PC-9 (cell line): ENCODE measurements at regions not wholly inside any gene's neighbourhood (a gene's known extent, or its start where the extent isn't known, plus 50 kb on each side); places are given as distances from the start of the nearest gene placed in this dataset.

Source experiments
- BruUV-seq: library from RNA; stranded (reverse); fragments of 400-500 nt; replicated peaks from 2 replicates; lab custom pipeline; 2021; lab: Mats Ljungman, UMichigan
- CTCF ChIA-PET: fragments of 300-600 bp; sonication (Branson Sonifier 250); formaldehyde crosslinking; loops from one replicate; lab custom pipeline; 2022; ENCODE audit warnings: antibody characterized with exemption; lab: Charles Lee
- POLR2A ChIA-PET: fragments of 300-600 bp; sonication (Branson Sonifier 250); formaldehyde crosslinking; loops from one replicate; lab custom pipeline; 2022; ENCODE audit warnings: antibody characterized with exemption; ENCODE audit not compliant: unreplicated experiment; lab: Charles Lee
- DNase-seq, 2 experiments: peaks; one replicate each; pipeline versions ENCODE4 v3.0.0 to v3.0.0-alpha.2; 2015 to 2022; ENCODE audit warnings: mixed read lengths in 1 of 2
- H2AFZ ChIP-seq: fragments of 200-600 bp; sonication (generic); 2 replicates; pipeline ENCODE4 v1.8.1; 2017; ENCODE audit warnings: antibody characterized with exemption
- H3F3A ChIP-seq: fragments of 200-600 bp; sonication (generic); 2 replicates; pipeline ENCODE4 v1.8.1; 2017; ENCODE audit warnings: antibody characterized with exemption, mild to moderate bottlenecking, low read depth; ENCODE audit not compliant: insufficient read depth
- H3K27ac ChIP-seq: fragments of 200-600 bp; sonication (generic); 2 replicates; pipeline ENCODE4 v1.6.1; 2016; ENCODE audit warnings: mixed run types
- H3K27me3 ChIP-seq: fragments of 200-600 bp; sonication (generic); 2 replicates; pipeline ENCODE4 v1.6.1; 2016; ENCODE audit warnings: low read depth, mixed run types; ENCODE audit not compliant: insufficient read depth
- H3K36me3 ChIP-seq: fragments of 200-600 bp; sonication (generic); 2 replicates; pipeline ENCODE4 v1.6.1; 2016; ENCODE audit warnings: low read depth, mixed run types
- H3K4me1 ChIP-seq: fragments of 200-600 bp; sonication (generic); replicated peaks from 2 replicates; pipeline ENCODE4 v1.6.1; 2016; ENCODE audit warnings: mixed run types; ENCODE audit not compliant: insufficient read depth
- H3K4me2 ChIP-seq: fragments of 200-600 bp; sonication (generic); 2 replicates; pipeline ENCODE4 v1.6.1; 2017; ENCODE audit warnings: mixed run types
- H3K4me3 ChIP-seq: fragments of 200-600 bp; sonication (generic); 2 replicates; pipeline ENCODE4 v1.6.1; 2016; ENCODE audit warnings: mixed run types
- H3K79me2 ChIP-seq: fragments of 200-600 bp; sonication (generic); 2 replicates; pipeline ENCODE4 v1.6.1; 2017; ENCODE audit warnings: low read depth, mixed run types
- H3K9me2 ChIP-seq: fragments of 200-600 bp; sonication (generic); 2 replicates; pipeline ENCODE4 v1.8.1; 2017; ENCODE audit warnings: mild to moderate bottlenecking; ENCODE audit not compliant: insufficient read depth
- H3K9me3 ChIP-seq: fragments of 200-600 bp; sonication (generic); 2 replicates; pipeline ENCODE4 v1.8.1; 2016; ENCODE audit warnings: low read depth; ENCODE audit not compliant: insufficient read depth
- H4K20me1 ChIP-seq: fragments of 200-600 bp; sonication (generic); 2 replicates; pipeline ENCODE4 v1.8.1; 2017; ENCODE audit not compliant: insufficient read depth
- EZH2 ChIP-seq: fragments of 200-600 bp; sonication (generic); IDR thresholded peaks from 2 replicates; pipeline ENCODE4 v1.8.0; 2017; ENCODE audit warnings: antibody characterized with exemption, low read depth
- intact Hi-C: fragments of 100-400 bp; cut with micrococcal nuclease; formaldehyde crosslinking; loops from one replicate; pipeline ENCODE4 v1.10.0; 2022; ENCODE audit not compliant: unreplicated experiment
- TF ChIP-seq, protein P1 (sequence below): fragments of 200-600 bp; sonication (generic); conservative IDR thresholded peaks from 2 replicates; pipeline ENCODE4 v1.6.1; 2017; ENCODE audit warnings: mixed run types, antibody characterized with exemption, mild to moderate bottlenecking, moderate library complexity

DNA sequence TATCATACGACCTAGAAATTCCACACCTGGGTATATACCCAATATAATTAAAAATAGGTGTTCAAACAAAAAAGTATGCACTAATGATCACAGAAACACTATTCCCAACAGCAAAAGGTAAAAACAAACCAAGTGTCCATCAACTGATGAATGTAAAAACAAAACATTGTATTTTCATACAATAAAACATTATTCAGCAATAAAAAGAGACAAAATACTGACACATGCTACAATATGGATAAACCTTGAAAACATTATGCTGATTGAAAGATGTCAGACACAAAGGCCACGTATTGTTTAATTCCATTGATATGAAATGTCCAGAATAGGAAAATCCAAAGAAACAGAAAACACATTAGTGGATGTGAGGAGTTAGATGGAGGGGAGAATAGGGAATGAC is 71.0 kb downstream of the RPL22L1 start:
- POLR2A ChIA-PET = interaction anchor here (0.5 kb wide), 1 partner anchor 442 kb away, joined by 5 read pairs; no protein-coding TSS in a partner anchor
- H3K9me3 ChIP-seq = peaks cover 14% of the 10 kb centered on the region; the same call in 1 of the 2 replicates

DNA sequence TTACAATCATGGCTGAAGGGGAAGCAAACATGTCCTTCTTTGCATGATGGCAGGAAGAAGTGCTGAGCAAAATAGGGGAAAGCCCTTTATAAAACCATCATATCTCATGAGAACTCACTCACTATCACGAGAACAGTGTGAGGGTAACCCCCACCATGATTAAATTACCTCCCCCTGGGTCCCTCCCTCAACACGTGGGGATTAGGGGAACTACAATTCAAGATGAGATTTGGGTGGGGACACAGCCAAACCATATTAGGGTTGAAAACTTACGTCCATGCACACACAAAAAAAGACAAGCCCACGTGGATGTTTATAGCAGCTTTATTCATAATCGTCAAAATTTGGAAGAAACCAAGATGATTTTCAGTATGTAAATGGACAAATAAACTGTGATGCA is 72.3 kb downstream of the RPL22L1 start:
- BruUV-seq = no TSS peak
- H2AFZ ChIP-seq = no peak overlapping the region
- POLR2A ChIA-PET = no interaction called here

More for the DNA sequence above, 71.0 kb downstream of the RPL22L1 start:
- CTCF ChIA-PET = no interaction called here
- H3K4me2 ChIP-seq = no peak overlapping the region
- 0 out of 2 replicates have a peak, but pooled peaks cover 4% of the 10 kb centered on the region for H3K4me1 ChIP-seq
- no peak for DNase-seq
- no peak overlapping the region for H3K27ac ChIP-seq
- no peaks in the 10 kb centered on the region for H4K20me1 ChIP-seq
- H3K9me2 ChIP-seq = no peaks in the 10 kb centered on the region
- H2AFZ ChIP-seq = no peak overlapping the region
- TF ChIP-seq, protein P1, sequence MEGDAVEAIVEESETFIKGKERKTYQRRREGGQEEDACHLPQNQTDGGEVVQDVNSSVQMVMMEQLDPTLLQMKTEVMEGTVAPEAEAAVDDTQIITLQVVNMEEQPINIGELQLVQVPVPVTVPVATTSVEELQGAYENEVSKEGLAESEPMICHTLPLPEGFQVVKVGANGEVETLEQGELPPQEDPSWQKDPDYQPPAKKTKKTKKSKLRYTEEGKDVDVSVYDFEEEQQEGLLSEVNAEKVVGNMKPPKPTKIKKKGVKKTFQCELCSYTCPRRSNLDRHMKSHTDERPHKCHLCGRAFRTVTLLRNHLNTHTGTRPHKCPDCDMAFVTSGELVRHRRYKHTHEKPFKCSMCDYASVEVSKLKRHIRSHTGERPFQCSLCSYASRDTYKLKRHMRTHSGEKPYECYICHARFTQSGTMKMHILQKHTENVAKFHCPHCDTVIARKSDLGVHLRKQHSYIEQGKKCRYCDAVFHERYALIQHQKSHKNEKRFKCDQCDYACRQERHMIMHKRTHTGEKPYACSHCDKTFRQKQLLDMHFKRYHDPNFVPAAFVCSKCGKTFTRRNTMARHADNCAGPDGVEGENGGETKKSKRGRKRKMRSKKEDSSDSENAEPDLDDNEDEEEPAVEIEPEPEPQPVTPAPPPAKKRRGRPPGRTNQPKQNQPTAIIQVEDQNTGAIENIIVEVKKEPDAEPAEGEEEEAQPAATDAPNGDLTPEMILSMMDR = no peak
- no peak for TF ChIP-seq EZH2
- no peaks in the 10 kb centered on the region for H3K36me3 ChIP-seq
- no TSS peak for BruUV-seq
- no peaks in the 10 kb centered on the region for H3F3A ChIP-seq
- H3K79me2 ChIP-seq = no peaks in the 10 kb centered on the region
- intact Hi-C loops = no loop called here
- H3K27me3 ChIP-seq = no peaks in the 10 kb centered on the region
- no peak overlapping the region for H3K4me3 ChIP-seq

DNA sequence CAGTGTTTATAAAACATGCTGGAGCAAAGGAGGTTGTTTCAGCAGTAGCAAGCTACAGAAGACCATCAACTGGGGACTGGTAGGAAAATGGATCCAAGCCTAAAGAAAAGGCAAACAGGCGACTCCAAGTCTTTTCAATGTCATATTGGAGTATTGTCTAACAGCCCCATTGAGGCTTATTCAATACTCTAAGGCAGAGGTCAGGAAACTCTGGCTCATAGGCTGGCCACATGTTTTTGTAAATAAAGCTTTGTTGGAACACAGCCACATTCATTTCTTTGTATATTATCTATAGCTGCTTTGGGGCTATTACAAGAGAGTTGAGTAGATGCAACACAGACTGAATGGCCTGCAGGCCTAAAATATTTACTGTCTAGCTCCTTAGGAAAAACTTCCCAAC is 77.5 kb downstream of the RPL22L1 start:
- no peaks in the 10 kb centered on the region for H3K27me3 ChIP-seq
- no peaks in the 10 kb centered on the region for H3K9me2 ChIP-seq
- H3K9me3 ChIP-seq = 0 out of 2 replicates have a peak, but pooled peaks cover 7% of the 10 kb centered on the region
- BruUV-seq = no TSS peak
- TF ChIP-seq EZH2 = no peak
- CTCF ChIA-PET = no interaction called here
- no peak overlapping the region for H3K27ac ChIP-seq
- intact Hi-C loops = no loop called here
- no peak overlapping the region for H2AFZ ChIP-seq
- H3K4me2 ChIP-seq = no peak overlapping the region
- no peaks in the 10 kb centered on the region for H4K20me1 ChIP-seq
- H3K79me2 ChIP-seq = no peaks in the 10 kb centered on the region
- H3K36me3 ChIP-seq = no peaks in the 10 kb centered on the region
- no peak overlapping the region for H3K4me3 ChIP-seq
- POLR2A ChIA-PET = interaction anchor here (0.8 kb wide), 1 partner anchor 77 kb away, joined by 5 read pairs; no protein-coding TSS in a partner anchor
- DNase-seq = no peak
- no peaks in the 10 kb centered on the region for H3K4me1 ChIP-seq
- no peaks in the 10 kb centered on the region for H3F3A ChIP-seq

More for the DNA sequence above, 72.3 kb downstream of the RPL22L1 start:
- H3K4me2 ChIP-seq = no peak overlapping the region
- no peaks in the 10 kb centered on the region for H4K20me1 ChIP-seq
- H3K36me3 ChIP-seq = no peaks in the 10 kb centered on the region
- CTCF ChIA-PET = no interaction called here
- no peaks in the 10 kb centered on the region for H3K27me3 ChIP-seq
- no peak overlapping the region for H3K4me3 ChIP-seq
- intact Hi-C loops = no loop called here
- H3K79me2 ChIP-seq = no peaks in the 10 kb centered on the region
- no peak for TF ChIP-seq EZH2
- TF ChIP-seq, protein P1 = no peak
- no peak overlapping the region for H3K27ac ChIP-seq
- peaks cover 14% of the 10 kb centered on the region; the same call in 1 of the 2 replicates for H3K9me3 ChIP-seq
- no peak for DNase-seq
- no peaks in the 10 kb centered on the region for H3K9me2 ChIP-seq
- H3K4me1 ChIP-seq = 0 out of 2 replicates have a peak, but pooled peaks cover 2% of the 10 kb centered on the region
- H3F3A ChIP-seq = no peaks in the 10 kb centered on the region

DNA sequence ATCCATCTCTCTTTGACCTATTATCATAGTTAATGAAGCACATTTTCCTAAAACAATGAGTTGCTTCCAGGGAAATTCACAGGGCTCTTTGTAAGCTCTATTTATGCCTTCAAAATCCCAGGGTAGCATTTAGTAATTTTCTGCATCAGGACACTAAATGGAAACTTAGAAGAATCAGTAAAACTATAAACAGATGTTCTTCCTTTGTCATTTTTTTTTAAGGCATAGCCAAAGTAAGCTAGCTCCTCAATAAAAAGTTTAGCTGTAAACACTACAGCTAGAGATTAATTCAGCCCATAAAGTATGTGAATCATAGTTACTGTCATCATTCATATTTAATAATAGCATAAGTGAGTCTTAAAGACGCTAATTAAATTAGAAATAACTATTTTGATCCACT is 79.3 kb downstream of the RPL22L1 start:
- Histone ChIP-seq H3K9me2 (no peaks in the 10 kb centered on the region), H3K4me3 (no peak overlapping the region), H3K36me3 (no peaks in the 10 kb centered on the region), H4K20me1 (no peaks in the 10 kb centered on the region), H3K27ac (no peak overlapping the region), H3K4me2 (no peak overlapping the region), H3F3A (no peaks in the 10 kb centered on the region), H3K27me3 (no peaks in the 10 kb centered on the region), H3K9me3 (no peaks in the 10 kb centered on the region), H3K4me1 (no peaks in the 10 kb centered on the region), H2AFZ (no peak overlapping the region), H3K79me2 (no peaks in the 10 kb centered on the region)
- TF ChIP-seq, protein P1 = no peak
- no peak for TF ChIP-seq EZH2
- ChIA-PET POLR2A (no interaction called here), CTCF (no interaction called here)
- DNase-seq = no peak
- intact Hi-C loops = no loop called here
- no TSS peak for BruUV-seq
